EL (cell line): ENCODE measurements at regions not wholly inside any gene's neighbourhood (a gene's known extent, or its start where the extent isn't known, plus 50 kb on each side); places are given as distances from the start of the nearest gene placed in this dataset.
A peak's percentile ranks its signal among the peaks of the same experiment; 100 is the strongest.
"Not testable (repeated sequence)": the region's sequence is repeated elsewhere in the genome, so short reads cannot be mapped to it uniquely, and the experiment has no call there.

Experiments used
- DNase-seq: peaks from one replicate; pipeline ENCODE4 v3.0.0-alpha.2; 2016

DNA sequence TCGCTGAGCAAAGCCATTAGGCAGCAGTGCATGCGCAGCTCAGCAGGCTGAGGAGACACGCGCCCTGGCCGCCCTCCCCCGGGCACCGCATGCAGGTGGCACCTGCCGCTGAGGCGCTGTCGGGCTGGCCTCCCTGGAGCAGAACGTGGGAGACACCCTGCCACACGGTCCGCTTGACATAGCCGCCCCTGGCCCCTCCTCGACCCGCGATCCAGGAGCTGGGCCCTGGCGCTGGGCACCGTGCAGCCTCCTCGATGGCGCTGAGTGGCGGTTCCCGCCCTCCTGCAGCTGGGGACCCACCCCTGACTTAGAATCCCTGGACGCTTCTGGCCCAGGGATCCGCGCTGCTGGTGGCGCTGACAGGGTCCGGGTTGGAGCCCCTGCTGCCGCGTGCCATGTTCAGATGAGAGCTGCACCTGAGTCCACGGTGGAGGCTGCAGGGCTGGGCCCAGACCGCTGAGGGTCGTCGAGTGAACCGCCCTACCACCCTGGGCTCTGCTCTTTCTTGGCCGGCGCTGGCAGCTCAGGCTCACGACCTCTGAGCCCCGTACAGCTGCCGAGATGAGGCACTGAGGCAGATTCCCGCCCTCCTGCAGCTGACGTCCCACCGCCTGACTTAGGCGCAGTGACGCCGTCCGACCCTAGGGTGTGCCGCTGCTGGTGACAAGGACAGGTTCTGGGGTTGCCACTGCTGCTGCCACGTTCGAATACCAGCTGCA is 116.8 kb downstream of the OR13A1 start:
- no peak for DNase-seq

DNA sequence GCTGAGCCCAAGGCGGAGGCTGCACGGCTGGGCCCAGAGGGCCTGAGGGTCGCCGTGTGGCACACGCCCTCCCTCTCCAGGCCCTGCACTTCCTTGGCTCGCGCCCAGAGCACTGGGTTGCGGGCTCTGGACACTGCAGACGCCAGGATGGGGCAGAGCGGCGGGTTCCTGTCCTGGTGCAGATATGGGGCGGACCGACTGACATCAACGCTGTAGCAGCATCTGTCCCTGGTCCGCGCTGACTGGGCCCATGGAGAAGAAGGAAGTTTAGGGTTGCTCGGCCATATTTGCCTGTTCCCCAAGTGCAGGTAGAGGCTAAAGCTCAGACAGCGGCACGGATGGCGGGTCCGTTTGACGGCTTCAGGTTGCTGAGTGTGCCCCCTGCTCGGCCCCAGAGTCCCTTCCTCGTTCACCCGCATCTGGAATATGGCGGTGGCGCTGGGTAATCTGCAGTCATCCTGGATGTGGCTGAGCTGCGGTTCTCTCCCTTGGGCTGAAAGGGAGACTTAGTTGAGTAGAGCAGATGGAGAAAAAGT is 116.1 kb downstream of the OR13A1 start:
- DNase-seq: no peak

DNA sequence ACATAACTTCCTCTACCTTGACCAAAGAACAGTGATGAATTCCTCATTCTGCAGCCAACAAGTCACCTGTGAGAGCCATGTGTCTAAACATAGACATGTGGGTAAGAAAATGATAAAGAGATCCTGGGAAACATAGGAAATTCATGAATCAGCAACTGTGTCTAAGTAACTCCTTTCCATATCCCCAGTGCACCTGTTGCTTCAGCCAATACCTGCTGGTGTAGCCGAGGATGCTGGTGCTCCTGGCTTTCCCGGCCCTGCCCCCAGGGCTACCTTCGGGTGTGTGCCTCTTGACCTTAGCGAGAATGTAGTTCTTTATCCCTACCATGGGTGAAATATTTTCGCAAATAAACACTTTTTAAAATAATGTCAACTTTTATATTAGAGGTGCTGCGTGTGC is 114.1 kb downstream of the OR13A1 start:
- no peak for DNase-seq

DNA sequence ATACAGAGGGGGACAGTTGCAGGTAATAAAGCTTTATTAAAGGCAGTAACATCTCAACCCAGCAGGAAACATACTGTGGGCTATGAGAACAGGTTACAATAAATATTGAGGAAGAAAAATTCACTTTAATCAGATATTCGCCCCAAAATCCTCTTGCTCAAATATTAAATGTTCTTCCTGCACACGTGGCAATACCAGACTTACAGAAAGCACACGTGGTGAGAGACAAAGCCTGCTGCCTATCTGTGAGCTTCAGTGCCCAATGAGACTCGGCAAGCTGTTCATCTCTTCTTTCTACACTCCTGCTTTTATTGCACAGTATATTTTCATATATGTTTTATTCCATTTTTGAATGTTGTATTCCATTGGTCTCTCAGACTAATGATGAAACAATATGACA is 113.2 kb downstream of the OR13A1 start:
- DNase-seq: no peak

DNA sequence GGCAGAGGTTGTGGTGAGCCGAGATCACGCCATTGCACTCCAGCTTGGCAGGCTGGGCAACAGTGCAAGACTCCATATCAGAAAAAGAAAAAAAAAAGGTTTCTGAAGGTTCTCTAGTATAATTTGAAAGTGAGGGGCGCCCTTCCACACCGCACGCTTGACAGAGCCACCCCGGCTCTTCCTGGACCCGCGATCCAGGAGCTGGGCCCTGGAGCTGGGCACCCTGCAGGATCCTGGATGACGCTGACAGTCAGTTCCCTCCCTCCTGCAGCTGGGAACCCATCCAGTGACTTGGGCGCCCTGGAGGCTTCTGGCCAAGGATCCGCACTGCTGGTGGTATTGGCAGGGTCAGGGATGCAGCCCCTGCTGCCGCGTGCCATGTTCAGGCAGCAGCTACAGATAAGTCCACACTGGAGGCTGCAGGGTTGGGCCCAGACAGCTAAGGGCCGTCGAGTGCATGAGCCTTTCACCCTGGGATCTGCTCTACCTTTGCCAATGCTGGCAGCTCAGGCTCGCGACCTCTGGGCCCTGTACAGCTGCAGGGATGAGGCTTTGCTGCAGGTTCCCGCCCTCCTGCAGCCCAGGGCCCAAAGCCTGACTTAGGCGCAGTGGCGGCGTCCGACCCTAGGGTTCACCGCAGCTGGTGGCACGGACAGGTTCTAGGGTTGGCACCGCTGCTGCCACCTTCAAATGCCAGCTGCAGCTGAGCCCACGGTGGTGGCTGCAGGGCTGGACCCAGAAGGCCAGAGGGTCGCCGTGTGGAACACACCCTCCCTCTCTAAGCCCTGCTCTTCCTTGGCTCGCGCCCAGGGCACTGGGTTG is 110.2 kb downstream of the OR13A1 start:
- DNase-seq: no peak

DNA sequence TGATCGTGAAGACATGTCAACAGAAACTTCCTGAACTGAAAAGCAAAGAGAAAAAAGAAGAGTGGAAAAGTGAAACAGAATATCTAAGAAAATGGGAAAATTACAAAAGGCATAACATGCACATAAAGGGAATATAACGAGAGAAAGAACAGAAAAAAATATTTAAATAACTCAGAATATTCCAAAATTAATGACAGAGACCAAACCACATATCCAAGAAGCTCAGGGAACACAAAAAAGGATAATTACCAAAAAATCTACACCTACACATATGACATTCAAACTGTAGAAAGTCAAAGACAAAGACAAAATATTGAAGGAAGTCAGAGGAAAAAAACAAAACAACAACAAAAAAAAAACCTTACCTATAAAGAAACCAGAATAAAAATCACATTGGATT is 105.5 kb downstream of the OR13A1 start:
- DNase-seq: no peak

DNA sequence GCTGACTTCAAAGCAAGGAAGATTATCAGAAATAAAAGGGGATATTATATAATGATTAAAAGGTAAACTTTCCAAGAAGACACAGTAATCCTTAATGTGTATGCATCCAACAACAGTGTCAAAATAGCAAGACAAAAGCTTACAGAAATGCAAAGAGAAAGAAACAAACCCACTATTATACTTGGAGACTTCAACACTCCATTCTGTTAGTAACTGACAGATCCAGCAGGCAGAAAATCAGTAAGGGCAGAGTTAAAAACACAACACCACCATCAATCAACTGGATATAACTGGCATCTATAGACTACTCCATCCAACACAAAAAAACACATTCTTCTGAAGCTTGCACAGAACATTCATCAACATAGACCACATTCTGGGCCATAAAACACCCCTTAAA is 103.8 kb downstream of the OR13A1 start:
- DNase-seq: no peak

DNA sequence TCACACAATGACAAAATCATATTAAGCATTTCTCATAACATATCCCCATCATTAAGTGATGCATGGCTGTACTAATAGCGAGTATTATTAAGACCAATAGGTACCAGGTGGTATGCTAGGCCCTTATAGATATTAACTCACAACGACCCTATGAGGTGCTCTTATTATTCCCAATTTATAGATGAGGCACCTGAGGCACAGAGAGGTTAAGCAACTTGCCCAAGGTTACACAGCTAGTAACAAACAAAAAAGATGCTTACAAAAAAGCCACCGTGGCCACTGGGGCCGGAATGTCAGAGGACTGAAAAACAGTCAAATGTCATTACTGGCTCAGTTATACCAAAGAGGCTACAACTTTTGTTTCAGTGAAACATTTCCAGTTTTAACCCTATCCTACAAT is 96.0 kb downstream of the OR13A1 start:
- DNase-seq: no peak

DNA sequence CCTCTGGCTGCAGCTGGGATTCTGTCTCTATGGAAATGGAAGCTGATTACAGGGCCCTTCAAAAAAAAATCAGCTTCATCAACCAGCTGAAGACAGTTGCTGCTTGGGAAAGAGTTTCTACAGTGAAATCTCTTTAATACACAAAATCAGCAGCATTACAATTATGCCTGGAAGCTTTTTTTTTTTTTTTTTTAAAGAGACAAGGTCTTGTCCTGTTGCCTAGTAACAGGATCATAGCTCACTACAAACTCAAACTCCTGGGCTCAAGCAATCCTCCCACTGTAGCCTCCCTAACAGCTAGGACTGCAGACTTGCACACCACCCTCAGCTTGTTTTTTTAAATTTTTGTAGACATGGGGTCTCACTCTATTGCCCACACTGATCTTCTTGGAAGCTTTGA is 94.5 kb downstream of the OR13A1 start:
- no peak for DNase-seq

DNA sequence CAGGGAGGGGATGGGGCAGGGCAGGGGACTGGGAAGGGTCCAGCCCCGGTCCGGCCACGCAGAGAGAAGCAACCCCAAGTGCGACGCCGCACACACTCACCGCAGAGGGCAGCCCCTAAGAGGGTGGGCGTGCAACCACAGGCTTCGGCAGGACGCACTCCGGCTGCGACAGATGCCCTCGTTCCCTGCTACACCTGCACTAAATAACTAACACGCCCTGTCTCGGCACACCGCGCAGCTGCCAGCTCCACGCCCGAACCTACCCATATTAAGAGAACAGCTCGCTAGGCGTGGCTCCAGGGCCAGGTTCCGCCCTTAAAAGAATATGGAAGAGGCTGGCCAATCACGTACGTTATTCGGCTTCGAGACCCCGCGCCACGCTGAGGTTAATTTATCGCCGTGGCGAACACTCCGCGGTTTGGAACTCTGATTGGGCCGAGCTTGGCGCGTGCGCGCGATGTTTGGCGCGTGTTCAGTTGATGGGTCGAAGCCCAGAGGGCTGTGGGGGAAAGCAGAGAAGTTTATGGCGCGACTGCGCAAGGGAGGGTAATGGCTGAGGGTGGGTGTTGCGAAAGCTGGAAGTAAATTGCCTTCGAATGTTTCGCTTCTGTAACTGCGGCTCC is 91.1 kb downstream of the OR13A1 start:
- no peak for DNase-seq

DNA sequence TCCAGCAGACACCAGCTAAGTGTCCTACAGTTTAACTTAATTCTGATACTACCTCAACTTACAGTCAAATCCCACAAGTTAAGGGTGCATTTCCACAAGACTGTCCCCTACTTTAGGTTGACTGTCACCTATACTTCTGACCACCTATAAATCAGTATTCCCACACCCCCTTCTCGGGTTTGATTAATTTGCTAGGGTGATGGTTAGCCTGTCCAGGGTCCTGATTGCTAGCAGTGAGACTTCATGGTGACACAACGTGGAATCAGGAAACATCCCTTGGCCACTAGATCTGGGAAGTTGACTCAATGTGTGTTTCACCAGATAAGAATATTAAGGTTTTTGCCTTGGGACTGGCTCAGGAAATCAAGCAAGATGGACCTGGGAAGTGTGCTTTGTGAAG is 88.4 kb downstream of the OR13A1 start:
- no peak for DNase-seq

DNA sequence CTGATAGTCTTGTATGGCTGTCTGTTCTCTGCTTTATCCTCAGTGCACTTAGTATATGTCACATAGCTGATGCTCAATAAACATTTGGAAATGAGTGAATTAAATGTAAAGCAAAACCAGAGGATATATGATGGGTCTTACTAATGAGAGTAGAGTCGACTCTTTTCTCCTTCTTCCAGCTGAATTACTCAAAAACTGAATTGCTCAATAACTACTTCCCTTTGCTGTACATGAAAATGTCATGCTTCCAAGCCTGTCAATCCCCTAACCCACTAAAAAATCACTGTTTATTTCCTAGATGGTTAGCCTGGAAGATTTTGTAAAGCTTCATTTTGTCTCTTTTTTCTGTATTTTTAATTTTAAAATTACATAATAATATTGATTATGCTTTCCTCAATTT is 88.0 kb downstream of the OR13A1 start:
- no peak for DNase-seq

DNA sequence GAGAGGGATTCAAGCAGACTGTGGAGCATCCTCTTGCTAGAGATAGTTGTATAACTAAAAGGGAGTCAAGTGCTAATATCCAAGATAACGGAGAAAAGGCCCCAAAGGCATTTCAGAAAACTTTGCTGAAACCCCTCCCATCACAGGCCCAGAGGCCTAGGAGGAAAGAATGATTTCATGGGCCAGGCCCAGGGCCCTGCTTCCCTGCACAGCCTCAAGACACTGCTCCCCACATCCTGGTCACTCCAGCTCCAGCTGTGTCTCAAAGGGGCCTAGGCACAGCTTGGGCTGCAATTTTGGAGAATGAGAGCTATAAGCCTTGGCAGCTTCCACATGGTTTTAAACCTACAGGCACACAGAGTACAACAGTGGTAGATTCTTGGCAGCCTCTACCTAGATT is 85.6 kb downstream of the OR13A1 start:
- DNase-seq: no peak

DNA sequence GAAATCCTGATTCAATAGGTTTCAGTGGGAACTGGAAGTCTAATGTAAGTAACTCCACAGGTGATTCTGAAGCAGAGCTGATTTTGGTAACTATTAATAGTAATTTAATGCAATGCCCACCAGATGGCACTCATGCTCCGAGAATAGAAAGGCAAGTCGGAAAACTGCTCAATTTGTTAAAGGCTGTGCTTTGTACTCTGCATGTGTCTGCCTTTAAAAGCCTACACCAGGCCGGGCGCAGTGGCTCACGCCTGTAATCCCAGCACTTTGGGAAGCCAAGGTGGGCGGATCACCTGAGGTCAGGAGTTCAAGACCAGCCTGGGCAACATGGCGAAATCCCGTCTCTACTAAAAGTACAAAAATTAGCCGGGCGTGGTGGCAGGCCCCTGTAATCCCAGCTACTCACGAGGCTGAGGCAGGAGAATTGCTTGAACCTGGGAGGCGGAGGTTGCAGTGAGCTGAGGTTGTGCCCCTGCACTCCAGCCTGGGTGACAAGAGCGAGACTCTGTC is 80.1 kb downstream of the OR13A1 start:
- peak; percentile 71 for DNase-seq

DNA sequence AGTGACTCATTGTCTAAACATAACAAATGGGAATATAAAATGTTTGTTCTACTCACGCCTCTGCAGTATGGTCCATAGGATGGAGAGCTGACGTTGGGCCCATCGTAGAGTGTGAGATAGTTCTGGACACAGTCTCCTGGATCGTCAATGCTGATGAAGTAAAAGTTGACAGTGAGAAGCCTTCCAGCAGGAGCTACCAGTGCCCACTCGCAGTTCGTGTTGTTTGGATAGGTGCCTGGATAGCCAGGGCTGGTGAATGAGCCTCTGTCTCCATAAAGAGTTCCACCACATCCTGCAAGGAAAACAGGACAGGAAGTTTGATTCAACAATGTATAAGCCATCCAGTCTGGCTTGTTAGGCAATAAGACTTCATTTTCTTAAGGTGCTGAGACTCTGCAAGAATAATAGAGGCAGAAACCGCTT is 79.6 kb downstream of the OR13A1 start:
- peak; percentile 9 for DNase-seq

DNA sequence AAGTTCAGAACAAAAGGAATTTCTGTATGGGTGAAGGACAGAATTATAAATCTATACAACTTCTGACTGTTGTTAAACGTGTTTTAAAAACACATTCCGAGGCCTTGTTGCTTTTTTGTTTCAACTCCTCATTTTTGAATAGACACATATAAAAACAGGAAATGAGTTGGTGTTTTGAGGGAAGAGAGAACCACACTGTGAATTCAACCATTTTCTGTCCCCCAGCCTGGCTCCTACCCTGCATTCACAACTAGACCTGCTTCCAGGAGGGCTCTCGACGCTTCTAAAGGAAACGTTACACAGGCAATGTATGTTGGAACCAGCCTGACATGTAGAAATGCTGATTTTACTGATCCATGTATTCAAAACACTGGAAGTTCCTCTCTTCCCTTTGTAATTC is 76.5 kb downstream of the OR13A1 start:
- DNase-seq: no peak

DNA sequence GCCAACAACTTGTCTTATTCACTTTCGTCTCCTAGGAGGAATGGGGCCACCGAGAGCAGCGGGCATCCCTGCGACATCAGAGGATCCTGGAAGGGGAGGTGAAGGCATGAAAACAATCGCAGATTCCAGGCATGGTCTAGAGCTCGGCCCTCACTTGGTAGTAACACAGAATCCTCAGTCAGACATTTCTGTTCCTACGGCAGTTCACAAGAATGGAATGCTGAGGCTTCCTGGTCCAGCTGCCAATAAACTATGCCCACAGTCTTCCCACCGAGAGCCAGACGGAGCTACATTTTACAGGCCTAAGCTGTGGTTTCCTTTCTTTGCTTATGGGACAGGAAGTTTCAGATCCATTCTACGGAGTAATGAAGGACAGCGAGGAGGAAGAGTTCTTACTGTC is 75.8 kb downstream of the OR13A1 start:
- peak; percentile 41 for DNase-seq

DNA sequence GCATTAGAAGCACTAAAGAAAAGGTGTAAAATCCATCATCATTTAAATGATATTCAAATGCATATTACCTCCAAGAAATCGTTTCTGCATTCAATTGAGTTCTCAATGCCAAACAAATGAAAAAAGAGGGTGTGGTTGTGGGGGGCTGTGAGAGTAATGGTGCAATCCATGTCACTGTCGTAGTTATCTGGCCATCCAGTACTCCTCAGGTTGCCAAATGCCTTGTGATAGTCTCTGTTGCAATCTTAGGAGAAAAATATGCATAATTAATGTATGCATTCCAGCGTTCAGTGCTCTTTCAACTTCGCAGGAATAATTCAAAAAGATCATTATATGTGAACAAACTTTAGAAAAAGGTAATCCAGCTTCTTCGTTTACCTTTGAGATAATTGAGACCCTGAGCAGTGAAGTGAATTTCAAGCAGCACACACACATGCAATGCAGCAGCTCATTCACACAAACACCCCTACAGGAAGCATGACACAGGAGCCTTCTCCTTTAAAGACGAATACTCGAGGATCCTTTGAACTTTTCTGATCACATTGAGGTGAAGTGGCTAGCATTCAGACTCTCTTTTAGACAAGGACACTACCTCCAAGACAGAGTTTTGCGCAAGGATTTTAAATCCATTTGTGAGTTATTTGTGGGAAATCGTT is 73.4 kb downstream of the OR13A1 start:
- DNase-seq: no peak

DNA sequence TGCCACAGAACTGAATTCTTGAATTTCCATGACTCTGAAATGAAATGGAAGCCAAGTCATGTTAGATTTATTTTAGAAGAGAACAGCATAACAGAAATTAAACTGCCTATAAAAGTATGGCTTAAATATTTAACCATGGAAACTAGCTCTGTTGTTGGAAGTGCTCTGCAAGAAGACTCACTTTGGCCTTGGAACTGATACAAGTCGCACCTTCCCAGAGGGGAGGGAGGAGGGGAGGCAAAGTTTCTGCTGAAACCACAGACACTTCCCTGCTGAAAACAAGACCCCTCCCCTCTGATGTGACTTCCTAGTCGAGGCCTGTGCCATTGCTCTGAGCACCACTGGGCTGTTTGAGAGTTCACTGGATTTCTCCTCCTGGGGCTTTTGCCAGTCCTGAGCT is 72.1 kb downstream of the OR13A1 start:
- no peak for DNase-seq

DNA sequence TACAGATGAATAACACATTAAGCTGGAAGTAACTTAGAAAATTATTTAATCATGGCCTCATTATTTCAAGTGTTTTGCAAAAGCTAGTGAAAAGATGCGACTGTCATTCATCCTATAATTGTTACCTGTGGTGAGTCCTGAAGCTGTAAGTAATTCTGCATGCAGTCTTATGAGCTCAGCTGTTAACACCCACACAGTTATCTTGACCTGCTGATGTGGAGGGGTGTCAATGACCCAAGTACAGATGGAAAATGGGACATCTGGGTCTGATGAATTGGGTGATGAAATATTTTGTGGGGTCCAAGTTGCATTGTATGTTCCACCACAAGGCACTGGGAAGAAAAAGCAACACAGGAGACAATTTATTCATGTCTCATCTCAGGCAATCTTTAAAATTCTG is 68.9 kb downstream of the OR13A1 start:
- DNase-seq: no peak

DNA sequence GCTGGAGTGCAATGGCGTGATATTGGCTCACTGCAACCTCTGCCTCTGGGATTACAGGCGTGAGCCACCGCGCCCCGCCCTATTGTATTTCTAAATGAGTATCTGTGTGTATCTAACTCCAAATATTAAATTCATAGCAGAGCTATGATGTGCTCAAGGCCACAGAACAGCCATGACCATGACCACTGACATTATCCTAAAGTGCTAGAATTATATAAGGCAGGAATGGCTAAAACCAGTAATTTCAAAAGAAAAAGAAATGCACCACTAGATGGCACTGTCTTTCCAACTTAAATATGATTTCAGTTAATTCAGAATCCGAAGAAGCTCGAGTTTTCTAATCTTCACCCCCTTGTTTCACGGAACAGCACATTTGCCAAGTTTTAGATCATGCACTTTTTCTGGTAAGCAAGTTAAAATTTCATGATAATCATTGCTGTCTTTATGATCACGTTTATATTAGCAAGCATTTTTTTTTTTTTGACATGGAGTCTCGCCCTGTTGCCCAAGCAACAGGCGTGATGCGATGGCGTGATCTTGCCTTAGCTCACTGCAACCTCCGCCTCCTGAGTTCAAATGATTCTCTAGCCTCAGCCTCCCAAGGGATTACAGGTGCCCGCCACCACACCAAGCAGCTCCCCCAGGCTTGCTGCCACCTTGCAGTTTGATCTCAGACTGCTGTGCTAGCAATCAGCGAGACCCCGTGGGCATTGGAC is 65.3 kb downstream of the OR13A1 start:
- peak; percentile 41 for DNase-seq

DNA sequence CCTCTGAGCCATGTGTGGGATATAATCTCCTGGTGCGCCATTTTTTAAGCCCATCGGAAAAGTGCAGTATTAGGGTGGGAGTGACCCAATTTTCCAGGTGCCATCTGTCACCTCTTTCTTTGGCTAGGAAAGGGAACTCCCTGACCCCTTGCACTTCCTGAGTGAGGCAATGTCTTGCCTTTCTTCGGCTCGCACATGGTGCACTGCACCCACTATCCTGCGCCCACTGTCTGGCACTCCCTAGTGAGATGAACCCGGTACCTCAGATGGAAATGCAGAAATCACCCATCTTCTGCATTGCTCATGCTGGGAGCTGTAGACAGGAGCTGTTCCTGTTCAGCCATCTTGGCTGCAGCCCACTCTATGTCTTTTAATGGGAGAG is 64.7 kb downstream of the OR13A1 start:
- not testable (repeated sequence) for DNase-seq
